ENCODE measurements at regions not wholly inside any gene's neighbourhood (a gene's known extent, or its start where the extent isn't known, plus 50 kb on each side); places are given as distances from the start of the nearest gene placed in this dataset.
"Not testable (repeated sequence)": the region's sequence is repeated elsewhere in the genome, so short reads cannot be mapped to it uniquely, and the experiment has no call there.

- H2AFZ ChIP-seq (ENCODE audit: low read length, unreplicated experiment), result no peak overlapping the region
- H3K79me2 ChIP-seq (ENCODE audit: control insufficient read depth, insufficient read depth, low read length, unreplicated experiment), result peaks cover 93% of the 10 kb centered on the region
- H3K4me1 ChIP-seq (ENCODE audit: control insufficient read depth, insufficient read depth, low read length, unreplicated experiment), result no peaks in the 10 kb centered on the region
- no peak overlapping the region for H3K27ac ChIP-seq (ENCODE audit: low read depth, low read length)
- no peaks in the 10 kb centered on the region for H3K27me3 ChIP-seq (ENCODE audit: insufficient read depth, low read length)
- 0 out of 2 replicates have a peak, but pooled peaks cover 2% of the 10 kb centered on the region for H3K36me3 ChIP-seq (ENCODE audit: insufficient read depth, low read length)
- no peak overlapping the region for H3K4me3 ChIP-seq (ENCODE audit: low read depth, low read length)
Measured at GRCh38 chr14:71343724-71344123, 436.5 kb downstream of the PCNX1 start.

GRCh38 chr14:71344506-71344905 lies 437.2 kb downstream of the PCNX1 start:
- 0 out of 2 replicates have a peak, but pooled peaks cover 2% of the 10 kb centered on the region for H3K36me3 ChIP-seq (ENCODE audit: insufficient read depth, low read length)
- H3K27ac ChIP-seq (ENCODE audit: low read depth, low read length), result no peak overlapping the region
- H3K4me1 ChIP-seq (ENCODE audit: control insufficient read depth, insufficient read depth, low read length, unreplicated experiment), result no peaks in the 10 kb centered on the region
- H2AFZ ChIP-seq (ENCODE audit: low read length, unreplicated experiment), result no peak overlapping the region
- no peaks in the 10 kb centered on the region for H3K27me3 ChIP-seq (ENCODE audit: insufficient read depth, low read length)
- H3K79me2 ChIP-seq (ENCODE audit: control insufficient read depth, insufficient read depth, low read length, unreplicated experiment), result peaks cover 94% of the 10 kb centered on the region
- no peak overlapping the region for H3K4me3 ChIP-seq (ENCODE audit: low read depth, low read length)

- 0 out of 2 replicates have a peak, but pooled peaks cover 2% of the 10 kb centered on the region for H3K36me3 ChIP-seq (ENCODE audit: insufficient read depth, low read length)
- H3K27me3 ChIP-seq (ENCODE audit: insufficient read depth, low read length), result no peaks in the 10 kb centered on the region
- H3K27ac ChIP-seq (ENCODE audit: low read depth, low read length), result no peak overlapping the region
- H3K79me2 ChIP-seq (ENCODE audit: control insufficient read depth, insufficient read depth, low read length, unreplicated experiment), result peaks cover 92% of the 10 kb centered on the region
- no peak overlapping the region for H2AFZ ChIP-seq (ENCODE audit: low read length, unreplicated experiment)
- peaks cover 6% of the 10 kb centered on the region for H3K4me1 ChIP-seq (ENCODE audit: control insufficient read depth, insufficient read depth, low read length, unreplicated experiment)
- no peak overlapping the region for H3K4me3 ChIP-seq (ENCODE audit: low read depth, low read length)
Measured at GRCh38 chr14:71346685-71347084, 439.4 kb downstream of the PCNX1 start.

- Histone ChIP-seq H3K27me3 (ENCODE audit: insufficient read depth, low read length) (no peaks in the 10 kb centered on the region), H3K36me3 (ENCODE audit: insufficient read depth, low read length) (peaks cover 2% of the 10 kb centered on the region; the same call in 1 of the 2 replicates), H2AFZ (ENCODE audit: low read length, unreplicated experiment) (no peak overlapping the region), H3K79me2 (ENCODE audit: control insufficient read depth, insufficient read depth, low read length, unreplicated experiment) (peaks cover 90% of the 10 kb centered on the region), H3K4me3 (ENCODE audit: low read depth, low read length) (no peak overlapping the region), H3K4me1 (ENCODE audit: control insufficient read depth, insufficient read depth, low read length, unreplicated experiment) (peaks cover 6% of the 10 kb centered on the region), H3K27ac (ENCODE audit: low read depth, low read length) (no peak overlapping the region)
Measured at GRCh38 chr14:71348394-71348793, 441.1 kb downstream of the PCNX1 start.

GRCh38 chr14:71348817-71349216 lies 441.6 kb downstream of the PCNX1 start:
- H3K79me2 ChIP-seq (ENCODE audit: control insufficient read depth, insufficient read depth, low read length, unreplicated experiment), result peaks cover 90% of the 10 kb centered on the region
- H3K27me3 ChIP-seq (ENCODE audit: insufficient read depth, low read length), result no peaks in the 10 kb centered on the region
- H3K27ac ChIP-seq (ENCODE audit: low read depth, low read length), result no peak overlapping the region
- no peak overlapping the region for H2AFZ ChIP-seq (ENCODE audit: low read length, unreplicated experiment)
- H3K4me1 ChIP-seq (ENCODE audit: control insufficient read depth, insufficient read depth, low read length, unreplicated experiment), result peaks cover 6% of the 10 kb centered on the region
- H3K36me3 ChIP-seq (ENCODE audit: insufficient read depth, low read length), result peaks cover 2% of the 10 kb centered on the region; the same call in 1 of the 2 replicates
- no peak overlapping the region for H3K4me3 ChIP-seq (ENCODE audit: low read depth, low read length)

- H3K27ac ChIP-seq (ENCODE audit: low read depth, low read length), result no peak overlapping the region
- H3K4me1 ChIP-seq (ENCODE audit: control insufficient read depth, insufficient read depth, low read length, unreplicated experiment), result peaks cover 24% of the 10 kb centered on the region
- peaks cover 90% of the 10 kb centered on the region for H3K79me2 ChIP-seq (ENCODE audit: control insufficient read depth, insufficient read depth, low read length, unreplicated experiment)
- no peak overlapping the region for H3K4me3 ChIP-seq (ENCODE audit: low read depth, low read length)
- no peaks in the 10 kb centered on the region for H3K27me3 ChIP-seq (ENCODE audit: insufficient read depth, low read length)
- H3K36me3 ChIP-seq (ENCODE audit: insufficient read depth, low read length), result no peaks in the 10 kb centered on the region; the same call in 1 of the 2 replicates
- H2AFZ ChIP-seq (ENCODE audit: low read length, unreplicated experiment), result no peak overlapping the region
Measured at GRCh38 chr14:71354142-71354541, 446.9 kb downstream of the PCNX1 start.

- Histone ChIP-seq H3K79me2 (ENCODE audit: control insufficient read depth, insufficient read depth, low read length, unreplicated experiment) (peaks cover 90% of the 10 kb centered on the region), H2AFZ (ENCODE audit: low read length, unreplicated experiment) (no peak overlapping the region), H3K4me3 (ENCODE audit: low read depth, low read length) (peak overlapping the region; percentile 54; the same call in 1 of the 2 replicates), H3K36me3 (ENCODE audit: insufficient read depth, low read length) (no peaks in the 10 kb centered on the region; the same call in 1 of the 2 replicates), H3K4me1 (ENCODE audit: control insufficient read depth, insufficient read depth, low read length, unreplicated experiment) (peaks cover 24% of the 10 kb centered on the region), H3K27me3 (ENCODE audit: insufficient read depth, low read length) (no peaks in the 10 kb centered on the region), H3K27ac (ENCODE audit: low read depth, low read length) (peak overlapping the region; percentile 59)
Measured at GRCh38 chr14:71354801-71355200, 447.5 kb downstream of the PCNX1 start.

GRCh38 chr14:71355324-71356201 lies 448.3 kb downstream of the PCNX1 start:
- peak overlapping the region; percentile 54 for H3K4me3 ChIP-seq (ENCODE audit: low read depth, low read length)
- H3K36me3 ChIP-seq (ENCODE audit: insufficient read depth, low read length), result no peaks in the 10 kb centered on the region; the same call in 1 of the 2 replicates
- no peaks in the 10 kb centered on the region for H3K27me3 ChIP-seq (ENCODE audit: insufficient read depth, low read length)
- peak overlapping the region; percentile 59 for H3K27ac ChIP-seq (ENCODE audit: low read depth, low read length)
- H3K4me1 ChIP-seq (ENCODE audit: control insufficient read depth, insufficient read depth, low read length, unreplicated experiment), result peaks cover 28% of the 10 kb centered on the region
- H2AFZ ChIP-seq (ENCODE audit: low read length, unreplicated experiment), result peak overlapping the region; percentile 41
- peaks cover 92% of the 10 kb centered on the region for H3K79me2 ChIP-seq (ENCODE audit: control insufficient read depth, insufficient read depth, low read length, unreplicated experiment)

- H3K36me3 ChIP-seq (ENCODE audit: insufficient read depth, low read length), result no peaks in the 10 kb centered on the region; the same call in none of the 2 replicates
- peaks cover 92% of the 10 kb centered on the region for H3K79me2 ChIP-seq (ENCODE audit: control insufficient read depth, insufficient read depth, low read length, unreplicated experiment)
- H2AFZ ChIP-seq (ENCODE audit: low read length, unreplicated experiment), result no peak overlapping the region
- no peak overlapping the region for H3K4me3 ChIP-seq (ENCODE audit: low read depth, low read length)
- H3K4me1 ChIP-seq (ENCODE audit: control insufficient read depth, insufficient read depth, low read length, unreplicated experiment), result peaks cover 48% of the 10 kb centered on the region
- H3K27ac ChIP-seq (ENCODE audit: low read depth, low read length), result no peak overlapping the region
- no peaks in the 10 kb centered on the region for H3K27me3 ChIP-seq (ENCODE audit: insufficient read depth, low read length)
Measured at GRCh38 chr14:71358209-71358931, 451.1 kb downstream of the PCNX1 start.

- H3K27me3 ChIP-seq (ENCODE audit: insufficient read depth, low read length), result not testable (repeated sequence)
- peaks cover 92% of the 10 kb centered on the region for H3K79me2 ChIP-seq (ENCODE audit: control insufficient read depth, insufficient read depth, low read length, unreplicated experiment)
- peaks cover 54% of the 10 kb centered on the region for H3K4me1 ChIP-seq (ENCODE audit: control insufficient read depth, insufficient read depth, low read length, unreplicated experiment)
Measured at GRCh38 chr14:71358932-71359421, 451.7 kb downstream of the PCNX1 start.

More at GRCh38 chr14:71358932-71359421, 451.7 kb downstream of the PCNX1 start:
- not testable (repeated sequence) for H3K27ac ChIP-seq (ENCODE audit: low read depth, low read length); H3K4me3 ChIP-seq (ENCODE audit: low read depth, low read length); H3K36me3 ChIP-seq (ENCODE audit: insufficient read depth, low read length); H2AFZ ChIP-seq (ENCODE audit: low read length, unreplicated experiment)

Measured in ACC112 (cell line).